Trophoblast cell (in vitro differentiated cells and primary cell): ENCODE measurements at regions not wholly inside any gene's neighbourhood (a gene's known extent, or its start where the extent isn't known, plus 50 kb on each side); places are given as distances from the start of the nearest gene placed in this dataset.

Source experiments
- DNase-seq, 2 donors: peaks; one replicate each; pipeline ENCODE4 v3.0.0-alpha.2; 2016
- H2AFZ ChIP-seq: 2 replicates; pipeline ENCODE4 v1.6.1; 2013; ENCODE audit warnings: low read length, moderate library complexity, mild to moderate bottlenecking; ENCODE audit not compliant: insufficient read depth, poor library complexity
- H2AK5ac ChIP-seq: 2 replicates; pipeline ENCODE4 v1.6.1; 2013; ENCODE audit warnings: mild to moderate bottlenecking, low read length
- H2BK120ac ChIP-seq: 2 replicates; pipeline ENCODE4 v1.6.1; 2013; ENCODE audit warnings: low read length, mild to moderate bottlenecking, moderate library complexity; ENCODE audit not compliant: insufficient read depth, poor library complexity
- H2BK12ac ChIP-seq: 2 replicates; pipeline ENCODE4 v1.6.1; 2013; ENCODE audit warnings: mild to moderate bottlenecking, low read length, moderate library complexity
- H2BK5ac ChIP-seq: 2 replicates; pipeline ENCODE4 v1.6.1; 2013; ENCODE audit warnings: low read length, low read depth, moderate library complexity, mild to moderate bottlenecking; ENCODE audit not compliant: poor library complexity
- H3K14ac ChIP-seq: 2 replicates; pipeline ENCODE4 v1.6.1; 2013; ENCODE audit warnings: mild to moderate bottlenecking, low read length
- H3K18ac ChIP-seq: 2 replicates; pipeline ENCODE4 v1.6.1; 2013; ENCODE audit warnings: mild to moderate bottlenecking, low read length
- H3K23ac ChIP-seq: 2 replicates; pipeline ENCODE4 v1.6.1; 2013; ENCODE audit warnings: low read length
- H3K27ac ChIP-seq: 2 replicates; pipeline ENCODE4 v1.5.1; 2013; ENCODE audit warnings: low read depth, mild to moderate bottlenecking, inconsistent platforms, low read length, moderate library complexity
- H3K27me3 ChIP-seq: 2 replicates; pipeline ENCODE4 v1.6.1; 2013; ENCODE audit warnings: inconsistent platforms, mild to moderate bottlenecking, low read length, moderate library complexity; ENCODE audit not compliant: insufficient read depth
- H3K36me3 ChIP-seq, 2 experiments: 1 replicate in 1 of 2; 2 replicates in 1 of 2; pipeline ENCODE4 v1.6.1; 2013; ENCODE audit warnings: low read length in 2 of 2, mild to moderate bottlenecking in 2 of 2, moderate library complexity in 1 of 2; ENCODE audit not compliant: insufficient read depth in 2 of 2, control insufficient read depth in 1 of 2
- H3K4ac ChIP-seq: 2 replicates; pipeline ENCODE4 v1.6.1; 2013; ENCODE audit warnings: low read depth, mild to moderate bottlenecking, low read length, moderate library complexity
- H3K4me1 ChIP-seq, 2 experiments: 1 replicate in 1 of 2; 2 replicates in 1 of 2; pipeline ENCODE4 v1.6.1; 2013; ENCODE audit warnings: low read length in 2 of 2, mild to moderate bottlenecking in 2 of 2, moderate library complexity in 1 of 2; ENCODE audit not compliant: insufficient read depth in 2 of 2, control insufficient read depth in 1 of 2
- H3K4me2 ChIP-seq: 2 replicates; pipeline ENCODE4 v1.6.1; 2013; ENCODE audit warnings: inconsistent platforms, mild to moderate bottlenecking, low read length, moderate library complexity
- H3K4me3 ChIP-seq: 2 replicates; pipeline ENCODE4 v1.5.1; 2013; ENCODE audit warnings: mild to moderate bottlenecking, low read depth, low read length, inconsistent platforms
- H3K79me1 ChIP-seq: one replicate; pipeline ENCODE4 v1.6.1; 2013; ENCODE audit warnings: low read length
- H3K79me2 ChIP-seq: 2 replicates; pipeline ENCODE4 v1.6.1; 2013; ENCODE audit warnings: low read length, mild to moderate bottlenecking; ENCODE audit not compliant: control insufficient read depth, insufficient read depth, poor library complexity
- H3K9ac ChIP-seq: 2 replicates; pipeline ENCODE4 v1.6.1; 2013; ENCODE audit warnings: mild to moderate bottlenecking, low read length
- H3K9me3 ChIP-seq: 2 replicates; pipeline ENCODE4 v1.6.1; 2013; ENCODE audit warnings: low read depth, mild to moderate bottlenecking, control low read depth, inconsistent platforms, low read length; ENCODE audit not compliant: insufficient read depth
- H4K12ac ChIP-seq: 2 replicates; pipeline ENCODE4 v1.6.1; 2013; ENCODE audit warnings: low read depth, mild to moderate bottlenecking, low read length, moderate library complexity
- H4K8ac ChIP-seq: 2 replicates; pipeline ENCODE4 v1.6.1; 2013; ENCODE audit warnings: low read depth, mild to moderate bottlenecking, low read length, moderate library complexity
- H4K91ac ChIP-seq: one replicate; pipeline ENCODE4 v1.6.1; 2013; ENCODE audit warnings: low read depth, mild to moderate bottlenecking, low read length, moderate library complexity
- whole genome bisulfite sequencing: extraction: QIAGEN DNeasy Blood & Tissue Kit; methylation state at CpG from one replicate; pipeline ENCODE4 v1.1.7; 2013; ENCODE audit warnings: missing lambda C conversion rate; ENCODE audit not compliant: insufficient read length, insufficient coverage; ENCODE audit errors: extremely low coverage; 5-methylcytosine and 5-hydroxymethylcytosine counted together

- Histone ChIP-seq H3K9me3 (no peaks in the 10 kb centered on the region), H3K14ac (no peak overlapping the region), H3K4me2 (no peak overlapping the region), H4K8ac (no peak overlapping the region), H2AK5ac (no peak overlapping the region), H3K79me1 (peaks cover 2% of the 10 kb centered on the region), H3K36me3 (no peaks in the 10 kb centered on the region), H2BK12ac (no peak overlapping the region), H3K23ac (no peak overlapping the region), H4K91ac (no peak overlapping the region), H4K12ac (no peak overlapping the region), H3K9ac (no peak overlapping the region), H3K4me1 (peaks cover 3 to 5% of the 10 kb centered on the region in 2 experiments), H2BK120ac (no peak overlapping the region), H2AFZ (no peak overlapping the region), H2BK5ac (no peak overlapping the region), H3K27ac (no peak overlapping the region), H3K4ac (no peak overlapping the region), H3K4me3 (no peak overlapping the region), H3K27me3 (no peaks in the 10 kb centered on the region), H3K18ac (no peak overlapping the region), H3K79me2 (no peaks in the 10 kb centered on the region)
- DNase-seq, result no peak
- WGBS, result no CpG with 5 or more reads among the region's 8 CpGs
Observed at GRCh38 chr1:87179851-87180519, 148.7 kb upstream of the LMO4 start.

DNA sequence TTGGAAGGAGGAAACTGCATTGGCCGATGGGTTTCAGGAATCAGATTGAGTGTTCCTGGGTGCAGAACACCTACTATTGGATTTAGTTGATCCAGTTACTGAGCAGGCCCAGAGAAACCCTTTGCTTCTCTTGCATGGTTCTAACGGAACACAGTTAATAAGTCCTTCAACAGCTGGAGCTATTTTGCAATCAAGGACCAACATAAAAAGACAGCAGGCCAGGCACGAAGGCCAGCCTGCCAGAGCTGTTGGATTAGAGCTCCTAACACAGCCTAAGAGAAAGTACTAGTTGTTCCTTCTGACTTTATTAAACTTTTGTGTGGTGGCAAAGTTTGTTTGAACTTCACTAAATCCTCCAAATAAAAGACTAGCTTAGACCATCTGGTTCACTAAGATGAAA lies 148.0 kb upstream of the LMO4 start:
- Histone ChIP-seq H3K4me3 (no peak overlapping the region), H2AK5ac (no peak overlapping the region), H3K4me2 (no peak overlapping the region), H3K36me3 (no peaks in the 10 kb centered on the region), H2BK120ac (no peak overlapping the region), H3K27me3 (no peaks in the 10 kb centered on the region), H3K23ac (no peak overlapping the region), H3K18ac (no peak overlapping the region), H3K27ac (no peak overlapping the region), H3K14ac (no peak overlapping the region), H3K79me1 (peaks cover 2% of the 10 kb centered on the region), H3K79me2 (no peaks in the 10 kb centered on the region), H3K9me3 (no peaks in the 10 kb centered on the region), H4K91ac (no peak overlapping the region), H2AFZ (no peak overlapping the region), H3K9ac (no peak overlapping the region), H2BK12ac (no peak overlapping the region), H3K4me1 (peaks cover 3 to 5% of the 10 kb centered on the region in 2 experiments), H4K12ac (no peak overlapping the region), H3K4ac (no peak overlapping the region), H2BK5ac (no peak overlapping the region), H4K8ac (no peak overlapping the region)
- no peak for DNase-seq
- WGBS, result no CpG with 5 or more reads among the region's 3 CpGs

GRCh38 chr1:87182611-87183010 lies 146.1 kb upstream of the LMO4 start:
- H3K23ac ChIP-seq, result no peak overlapping the region
- H4K12ac ChIP-seq, result no peak overlapping the region
- H2AFZ ChIP-seq, result no peak overlapping the region
- H3K18ac ChIP-seq, result no peak overlapping the region
- peaks cover 3 to 5% of the 10 kb centered on the region in 2 experiments for H3K4me1 ChIP-seq
- no peak overlapping the region for H3K4me3 ChIP-seq
- no peaks in the 10 kb centered on the region for H3K36me3 ChIP-seq
- no peak for DNase-seq
- H3K27me3 ChIP-seq, result no peaks in the 10 kb centered on the region
- H4K91ac ChIP-seq, result no peak overlapping the region
- no peak overlapping the region for H3K4me2 ChIP-seq
- no peaks in the 10 kb centered on the region for H3K79me2 ChIP-seq
- H2BK5ac ChIP-seq, result no peak overlapping the region
- peaks cover 2% of the 10 kb centered on the region for H3K79me1 ChIP-seq
- H3K9ac ChIP-seq, result no peak overlapping the region
- no peak overlapping the region for H3K4ac ChIP-seq
- H2AK5ac ChIP-seq, result no peak overlapping the region
- H4K8ac ChIP-seq, result no peak overlapping the region
- H2BK120ac ChIP-seq, result no peak overlapping the region
- H3K9me3 ChIP-seq, result no peaks in the 10 kb centered on the region
- H2BK12ac ChIP-seq, result no peak overlapping the region
- no peak overlapping the region for H3K14ac ChIP-seq
- H3K27ac ChIP-seq, result no peak overlapping the region

DNA sequence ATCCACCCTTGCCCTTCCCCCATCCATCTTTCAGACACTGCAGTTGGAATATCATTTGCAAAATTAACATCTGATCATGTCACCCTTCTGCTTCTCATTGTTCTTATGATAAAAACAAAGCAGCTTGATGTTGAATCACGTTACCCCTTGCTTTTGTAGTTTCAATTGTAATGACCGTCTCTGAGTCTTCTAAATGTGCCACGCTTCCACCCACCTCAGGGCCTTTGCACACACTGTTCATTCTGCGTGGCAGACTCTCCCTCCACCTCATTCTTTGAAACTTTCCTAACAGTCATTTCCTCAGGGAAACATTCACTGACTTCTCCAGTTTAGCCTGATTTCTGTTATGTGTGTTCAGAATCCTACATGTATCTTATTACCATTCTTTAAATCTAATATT lies 143.6 kb upstream of the LMO4 start:
- Histone ChIP-seq H4K91ac (no peak overlapping the region), H4K12ac (no peak overlapping the region), H3K27ac (no peak overlapping the region), H3K79me2 (no peaks in the 10 kb centered on the region), H3K14ac (no peak overlapping the region), H3K23ac (no peak overlapping the region), H3K9me3 (no peaks in the 10 kb centered on the region), H2BK5ac (no peak overlapping the region), H3K27me3 (no peaks in the 10 kb centered on the region), H3K4me1 (peaks cover 3 to 5% of the 10 kb centered on the region in 2 experiments), H3K36me3 (no peaks in the 10 kb centered on the region), H2BK120ac (no peak overlapping the region), H4K8ac (no peak overlapping the region), H3K4me2 (no peak overlapping the region), H2AK5ac (no peak overlapping the region), H2AFZ (no peak overlapping the region), H3K4me3 (no peak overlapping the region), H3K18ac (no peak overlapping the region), H2BK12ac (no peak overlapping the region), H3K4ac (no peak overlapping the region), H3K79me1 (peaks cover 2% of the 10 kb centered on the region), H3K9ac (no peak overlapping the region)
- DNase-seq, result no peak
- no CpG with 5 or more reads among the region's 4 CpGs for WGBS
